GM23248 (cell line): ENCODE measurements at regions not wholly inside any gene's neighbourhood (a gene's known extent, or its start where the extent isn't known, plus 50 kb on each side); places are given as distances from the start of the nearest gene placed in this dataset.

ENCODE experiments used
- EZH2 ChIP-seq: fragments of 200-600 bp; sonication (generic); IDR thresholded peaks from 2 replicates; pipeline ENCODE4 v1.6.1; 2018; ENCODE audit warnings: antibody characterized with exemption, mild to moderate bottlenecking; ENCODE audit not compliant: insufficient read depth, poor library complexity, severe bottlenecking
- EZH2phosphoT487 ChIP-seq: fragments of 200-600 bp; sonication (generic); IDR thresholded peaks from 2 replicates; pipeline ENCODE4 v1.6.1; 2018; ENCODE audit warnings: antibody characterized with exemption, moderate library complexity, mild to moderate bottlenecking, low read depth; ENCODE audit not compliant: insufficient read depth

DNA sequence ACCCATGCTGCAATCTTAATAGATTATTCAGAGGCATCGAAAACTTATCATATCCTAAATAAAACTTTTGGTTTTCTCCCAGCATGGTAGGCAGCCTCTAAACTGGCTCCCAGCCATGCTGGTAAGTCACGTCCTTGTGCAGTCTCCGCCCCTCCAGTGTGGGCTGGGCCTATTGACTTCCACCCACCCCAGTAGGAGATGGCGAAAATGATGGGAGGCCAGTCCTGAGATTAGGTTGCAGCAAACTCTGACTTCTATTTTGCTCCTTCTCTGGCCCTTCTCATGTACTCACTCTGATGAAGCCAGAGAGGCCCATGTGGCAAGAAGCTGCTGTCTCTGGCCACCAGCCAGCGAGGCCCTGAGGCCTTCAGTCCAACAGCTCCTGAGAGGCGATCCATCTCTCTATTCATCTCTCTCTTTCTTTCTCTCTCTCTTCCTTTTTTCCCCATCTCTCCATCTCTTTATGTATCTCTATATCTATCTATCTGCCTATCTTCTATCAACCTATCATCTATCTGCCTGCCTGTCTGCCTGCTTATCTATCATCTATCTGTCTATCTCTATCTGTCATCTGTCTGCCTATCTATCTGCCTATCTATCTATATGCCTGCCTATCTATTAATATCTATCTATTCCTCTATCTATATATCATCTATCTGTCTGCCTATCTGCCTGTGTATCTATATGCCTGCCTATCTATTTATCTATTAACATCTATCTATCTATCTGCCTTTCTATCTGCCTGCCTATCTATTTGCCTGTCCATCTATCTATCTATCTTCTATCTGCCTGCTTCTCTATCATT, 52.7 kb upstream of the STX16 start:
- TF ChIP-seq EZH2 (no peak), EZH2phosphoT487 (no peak)
